HEK293 (cell line): ENCODE measurements at regions not wholly inside any gene's neighbourhood (a gene's known extent, or its start where the extent isn't known, plus 50 kb on each side); places are given as distances from the start of the nearest gene placed in this dataset.

Source experiments
- CTCF ChIA-PET: fragments of 350-600 bp; formaldehyde crosslinking; extraction: SDS; loops from one replicate; lab custom pipeline; 2021; ENCODE audit warnings: antibody characterized with exemption; lab: Yijun Ruan, JAX
- POLR2A ChIA-PET: fragments of 300-600 bp; formaldehyde crosslinking; extraction: SDS; loops from one replicate; lab custom pipeline; 2020; ENCODE audit warnings: antibody characterized with exemption, inconsistent platforms; lab: Yijun Ruan, JAX
- H3K27ac ChIP-seq: fragments of 200-500 bp; sonication (Bioruptor generic); 2 replicates; pipeline ENCODE4 v1.5.1; 2014; ENCODE audit warnings: low read depth, low read length, control low read depth, inconsistent platforms; ENCODE audit errors: extremely low read depth
- H3K36me3 ChIP-seq, 2 experiments: fragments of 200-500 bp in 1 of 2; sonication (Bioruptor generic) in 1 of 2; 1 replicate in 1 of 2; 2 replicates in 1 of 2; pipeline ENCODE4 v1.5.1; 2014 to 2017; ENCODE audit warnings: inconsistent platforms in 2 of 2, low read length in 2 of 2; ENCODE audit not compliant: control insufficient read depth in 2 of 2, insufficient read depth in 1 of 2
- H3K4me1 ChIP-seq: fragments of 200-500 bp; sonication (Bioruptor generic); 2 replicates; pipeline ENCODE4 v1.5.1; 2014; ENCODE audit warnings: mild to moderate bottlenecking, low read length, inconsistent platforms; ENCODE audit not compliant: control insufficient read depth, insufficient read depth
- H3K4me3 ChIP-seq: 2 replicates; pipeline ENCODE4 v1.5.1; 2011; ENCODE audit warnings: low read depth, mild to moderate bottlenecking, control low read depth, low read length, moderate library complexity
- H3K9me3 ChIP-seq: fragments of 200-500 bp; sonication (Bioruptor generic); 2 replicates; pipeline ENCODE4 v1.5.1; 2014; ENCODE audit warnings: low read depth, low read length, inconsistent platforms; ENCODE audit not compliant: control insufficient read depth, insufficient read depth
- HOXA7 ChIP-seq: sonication (generic); formaldehyde crosslinking; IDR thresholded peaks from 2 replicates; pipeline ENCODE4 v1.8.1; 2022; ENCODE audit warnings: missing genetic modification reagents, borderline replicate concordance
- HOXC10 ChIP-seq: sonication (generic); formaldehyde crosslinking; IDR thresholded peaks from 2 replicates; pipeline ENCODE4 v1.8.1; 2023; ENCODE audit warnings: mild to moderate bottlenecking, missing genetic modification reagents
- OVOL3 ChIP-seq: fragments of 450-650 bp; formaldehyde crosslinking; IDR thresholded peaks from 2 replicates; pipeline ENCODE4 v1.5.1; 2016; ENCODE audit warnings: missing biosample characterization, missing genetic modification characterization
- REST ChIP-seq: fragments of 450-650 bp; formaldehyde crosslinking; IDR thresholded peaks from 2 replicates; pipeline ENCODE4 v1.5.1; 2016; ENCODE audit warnings: missing biosample characterization, missing genetic modification characterization
- ZEB2 ChIP-seq: fragments of 450-650 bp; formaldehyde crosslinking; IDR thresholded peaks from 2 replicates; pipeline ENCODE4 v1.5.1; 2016; ENCODE audit warnings: missing biosample characterization, missing genetic modification characterization
- ZNF10 ChIP-seq: fragments of 450-650 bp; formaldehyde crosslinking; IDR thresholded peaks from 2 replicates; pipeline ENCODE4 v1.5.1; 2017; ENCODE audit warnings: missing biosample characterization, missing genetic modification characterization
- ZNF114 ChIP-seq: fragments of 450-650 bp; formaldehyde crosslinking; IDR thresholded peaks from 2 replicates; pipeline ENCODE4 v1.5.0; 2017; ENCODE audit warnings: missing biosample characterization, missing genetic modification characterization
- ZNF132 ChIP-seq: fragments of 450-650 bp; formaldehyde crosslinking; IDR thresholded peaks from 2 replicates; pipeline ENCODE4 v1.5.1; 2017; ENCODE audit warnings: missing biosample characterization, missing genetic modification characterization, borderline replicate concordance
- ZNF140 ChIP-seq: fragments of 450-650 bp; formaldehyde crosslinking; IDR thresholded peaks from 2 replicates; pipeline ENCODE4 v1.5.1; 2016; ENCODE audit warnings: missing biosample characterization, missing genetic modification characterization
- ZNF155 ChIP-seq: fragments of 450-650 bp; formaldehyde crosslinking; IDR thresholded peaks from 2 replicates; pipeline ENCODE4 v1.5.1; 2016; ENCODE audit warnings: missing biosample characterization, missing genetic modification characterization
- ZNF175 ChIP-seq: fragments of 450-650 bp; formaldehyde crosslinking; IDR thresholded peaks from 2 replicates; pipeline ENCODE4 v1.5.1; 2016; ENCODE audit warnings: missing biosample characterization, missing genetic modification characterization
- ZNF184 ChIP-seq: fragments of 450-650 bp; IDR thresholded peaks from 2 replicates; pipeline ENCODE4 v1.5.1; 2018; ENCODE audit warnings: missing biosample characterization, mild to moderate bottlenecking, missing genetic modification characterization
- ZNF211 ChIP-seq: fragments of 450-650 bp; formaldehyde crosslinking; IDR thresholded peaks from 2 replicates; pipeline ENCODE4 v1.5.1; 2016; ENCODE audit warnings: low read depth, missing biosample characterization, missing genetic modification characterization
- ZNF292 ChIP-seq: fragments of 450-650 bp; formaldehyde crosslinking; IDR thresholded peaks from 2 replicates; pipeline ENCODE4 v1.5.1; 2016; ENCODE audit warnings: low read depth, missing biosample characterization, missing genetic modification characterization, borderline replicate concordance
- ZNF416 ChIP-seq: fragments of 450-650 bp; formaldehyde crosslinking; IDR thresholded peaks from 2 replicates; pipeline ENCODE4 v1.5.1; 2016; ENCODE audit warnings: missing biosample characterization, missing genetic modification characterization
- ZNF555 ChIP-seq: fragments of 450-650 bp; formaldehyde crosslinking; conservative IDR thresholded peaks from 2 replicates; pipeline ENCODE4 v1.5.1; 2017; ENCODE audit warnings: missing biosample characterization, mild to moderate bottlenecking, missing genetic modification characterization, inconsistent platforms
- ZNF571 ChIP-seq: fragments of 450-650 bp; formaldehyde crosslinking; IDR thresholded peaks from 2 replicates; pipeline ENCODE4 v1.5.0; 2017; ENCODE audit warnings: missing biosample characterization, missing genetic modification characterization
- ZNF623 ChIP-seq: fragments of 450-650 bp; formaldehyde crosslinking; IDR thresholded peaks from 2 replicates; pipeline ENCODE4 v1.5.1; 2016; ENCODE audit warnings: missing biosample characterization, missing genetic modification characterization
- ZNF692 ChIP-seq: fragments of 450-650 bp; formaldehyde crosslinking; IDR thresholded peaks from 2 replicates; pipeline ENCODE4 v1.5.1; 2016; ENCODE audit warnings: missing biosample characterization, missing genetic modification characterization
- TF ChIP-seq, protein P1 (sequence below): fragments of 450-650 bp; formaldehyde crosslinking; IDR thresholded peaks from 2 replicates; pipeline ENCODE4 v1.5.1; 2016; ENCODE audit warnings: missing biosample characterization, missing genetic modification characterization
- TF ChIP-seq, protein P2 (sequence below): fragments of 450-650 bp; formaldehyde crosslinking; IDR thresholded peaks from 2 replicates; pipeline ENCODE4 v1.5.1; 2016; ENCODE audit warnings: missing biosample characterization, missing genetic modification characterization, low read depth
- TF ChIP-seq, protein P3 (sequence below): fragments of 450-650 bp; IDR thresholded peaks from 2 replicates; pipeline ENCODE4 v1.5.1; 2018; ENCODE audit warnings: missing biosample characterization, missing genetic modification characterization
- TF ChIP-seq, protein P4 (sequence below): fragments of 450-650 bp; formaldehyde crosslinking; IDR thresholded peaks from 2 replicates; pipeline ENCODE4 v1.5.1; 2016; ENCODE audit warnings: missing biosample characterization, missing genetic modification characterization
- TF ChIP-seq, protein P5 (sequence below): fragments of 450-650 bp; formaldehyde crosslinking; IDR thresholded peaks from 2 replicates; pipeline ENCODE4 v1.5.1; 2016; ENCODE audit warnings: missing biosample characterization, missing genetic modification characterization

- TF ChIP-seq, protein P1, sequence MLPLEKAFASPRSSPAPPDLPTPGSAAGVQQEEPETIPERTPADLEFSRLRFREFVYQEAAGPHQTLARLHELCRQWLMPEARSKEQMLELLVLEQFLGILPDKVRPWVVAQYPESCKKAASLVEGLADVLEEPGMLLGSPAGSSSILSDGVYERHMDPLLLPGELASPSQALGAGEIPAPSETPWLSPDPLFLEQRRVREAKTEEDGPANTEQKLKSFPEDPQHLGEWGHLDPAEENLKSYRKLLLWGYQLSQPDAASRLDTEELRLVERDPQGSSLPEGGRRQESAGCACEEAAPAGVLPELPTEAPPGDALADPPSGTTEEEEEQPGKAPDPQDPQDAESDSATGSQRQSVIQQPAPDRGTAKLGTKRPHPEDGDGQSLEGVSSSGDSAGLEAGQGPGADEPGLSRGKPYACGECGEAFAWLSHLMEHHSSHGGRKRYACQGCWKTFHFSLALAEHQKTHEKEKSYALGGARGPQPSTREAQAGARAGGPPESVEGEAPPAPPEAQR (tag by site-specific recombination): no peak
- TF ChIP-seq ZNF623 (no peak), ZNF555 (no peak), ZNF10 (tag by site-specific recombination) (no peak), ZNF571 (tag by site-specific recombination) (no peak), ZNF132 (tag by site-specific recombination) (no peak)
- TF ChIP-seq, protein P2, sequence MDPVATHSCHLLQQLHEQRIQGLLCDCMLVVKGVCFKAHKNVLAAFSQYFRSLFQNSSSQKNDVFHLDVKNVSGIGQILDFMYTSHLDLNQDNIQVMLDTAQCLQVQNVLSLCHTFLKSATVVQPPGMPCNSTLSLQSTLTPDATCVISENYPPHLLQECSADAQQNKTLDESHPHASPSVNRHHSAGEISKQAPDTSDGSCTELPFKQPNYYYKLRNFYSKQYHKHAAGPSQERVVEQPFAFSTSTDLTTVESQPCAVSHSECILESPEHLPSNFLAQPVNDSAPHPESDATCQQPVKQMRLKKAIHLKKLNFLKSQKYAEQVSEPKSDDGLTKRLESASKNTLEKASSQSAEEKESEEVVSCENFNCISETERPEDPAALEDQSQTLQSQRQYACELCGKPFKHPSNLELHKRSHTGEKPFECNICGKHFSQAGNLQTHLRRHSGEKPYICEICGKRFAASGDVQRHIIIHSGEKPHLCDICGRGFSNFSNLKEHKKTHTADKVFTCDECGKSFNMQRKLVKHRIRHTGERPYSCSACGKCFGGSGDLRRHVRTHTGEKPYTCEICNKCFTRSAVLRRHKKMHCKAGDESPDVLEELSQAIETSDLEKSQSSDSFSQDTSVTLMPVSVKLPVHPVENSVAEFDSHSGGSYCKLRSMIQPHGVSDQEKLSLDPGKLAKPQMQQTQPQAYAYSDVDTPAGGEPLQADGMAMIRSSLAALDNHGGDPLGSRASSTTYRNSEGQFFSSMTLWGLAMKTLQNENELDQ (tag by site-specific recombination): no peak
Measured at GRCh38 chr9:1941989-1942388, 73.2 kb upstream of the SMARCA2 start (continued).

GRCh38 chr9:1946526-1947283 is 68.4 kb upstream of the SMARCA2 start:
- POLR2A ChIA-PET: no interaction called here

DNA sequence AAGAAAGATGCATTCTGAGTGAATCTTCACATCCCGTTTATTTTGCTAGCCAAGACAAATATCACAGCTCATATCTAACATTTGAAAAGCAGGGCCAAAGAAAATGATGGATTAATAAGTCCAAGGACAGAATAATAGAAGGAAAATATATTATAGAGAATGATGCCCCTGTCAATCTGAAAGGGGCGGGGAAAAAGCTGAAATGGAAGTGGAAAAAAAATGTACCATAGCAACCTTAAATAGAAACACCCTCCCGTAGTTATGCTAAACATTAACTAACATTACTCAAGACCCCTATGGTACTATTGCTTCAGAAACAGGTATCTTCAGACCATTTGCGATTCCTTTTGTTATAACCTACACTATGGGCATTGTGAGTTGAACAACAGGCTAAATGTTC is 67.7 kb upstream of the SMARCA2 start:
- no peak overlapping the region for H3K27ac ChIP-seq
- H3K4me3 ChIP-seq: no peak overlapping the region
- no peaks in the 10 kb centered on the region for H3K36me3 ChIP-seq
- H3K9me3 ChIP-seq: no peaks in the 10 kb centered on the region
- CTCF ChIA-PET: interaction anchor here (0.5 to 1.8 kb wide), 2 partner anchors 120 to 182 kb away, joined by 3 to 4 read pairs; no protein-coding TSS in a partner anchor
- no peaks in the 10 kb centered on the region for H3K4me1 ChIP-seq
- POLR2A ChIA-PET: no interaction called here
- TF ChIP-seq ZNF184 (tag by site-specific recombination): no peak
- no peak for TF ChIP-seq ZNF692 (tag by site-specific recombination)
- TF ChIP-seq REST (tag by site-specific recombination): no peak
- TF ChIP-seq OVOL3 (tag by site-specific recombination): no peak
- no peak for TF ChIP-seq HOXC10 (CRISPR knock-in tag)
- TF ChIP-seq, protein P3, sequence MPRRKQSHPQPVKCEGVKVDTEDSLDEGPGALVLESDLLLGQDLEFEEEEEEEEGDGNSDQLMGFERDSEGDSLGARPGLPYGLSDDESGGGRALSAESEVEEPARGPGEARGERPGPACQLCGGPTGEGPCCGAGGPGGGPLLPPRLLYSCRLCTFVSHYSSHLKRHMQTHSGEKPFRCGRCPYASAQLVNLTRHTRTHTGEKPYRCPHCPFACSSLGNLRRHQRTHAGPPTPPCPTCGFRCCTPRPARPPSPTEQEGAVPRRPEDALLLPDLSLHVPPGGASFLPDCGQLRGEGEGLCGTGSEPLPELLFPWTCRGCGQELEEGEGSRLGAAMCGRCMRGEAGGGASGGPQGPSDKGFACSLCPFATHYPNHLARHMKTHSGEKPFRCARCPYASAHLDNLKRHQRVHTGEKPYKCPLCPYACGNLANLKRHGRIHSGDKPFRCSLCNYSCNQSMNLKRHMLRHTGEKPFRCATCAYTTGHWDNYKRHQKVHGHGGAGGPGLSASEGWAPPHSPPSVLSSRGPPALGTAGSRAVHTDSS: no peak
- TF ChIP-seq ZNF114 (tag by site-specific recombination): no peak
- TF ChIP-seq ZNF155 (tag by site-specific recombination): no peak

More at GRCh38 chr9:1946526-1947283, 68.4 kb upstream of the SMARCA2 start:
- no peak overlapping the region for H3K27ac ChIP-seq
- H3K4me3 ChIP-seq: no peak overlapping the region
- CTCF ChIA-PET: interaction anchor here (0.5 to 1.8 kb wide), 2 partner anchors 120 to 181 kb away, joined by 3 to 4 read pairs; no protein-coding TSS in a partner anchor
- H3K36me3 ChIP-seq: no peaks in the 10 kb centered on the region
- H3K4me1 ChIP-seq: no peaks in the 10 kb centered on the region
- H3K9me3 ChIP-seq: no peaks in the 10 kb centered on the region
- TF ChIP-seq ZNF175 (tag by site-specific recombination) (no peak), ZNF292 (no peak), ZNF140 (no peak), ZNF211 (tag by site-specific recombination) (no peak), ZNF416 (no peak), ZEB2 (no peak), HOXA7 (no peak)
- TF ChIP-seq, protein P4, sequence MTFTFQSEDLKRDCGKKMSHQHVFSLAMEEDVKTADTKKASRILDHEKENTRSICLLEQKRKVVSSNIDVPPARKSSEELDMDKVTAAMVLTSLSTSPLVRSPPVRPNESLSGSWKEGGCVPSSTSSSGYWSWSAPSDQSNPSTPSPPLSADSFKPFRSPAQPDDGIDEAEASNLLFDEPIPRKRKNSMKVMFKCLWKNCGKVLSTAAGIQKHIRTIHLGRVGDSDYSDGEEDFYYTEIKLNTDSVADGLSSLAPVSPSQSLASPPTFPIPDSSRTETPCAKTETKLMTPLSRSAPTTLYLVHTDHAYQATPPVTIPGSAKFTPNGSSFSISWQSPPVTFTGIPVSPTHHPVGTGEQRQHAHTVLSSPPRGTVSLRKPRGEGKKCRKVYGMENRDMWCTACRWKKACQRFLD (tag by site-specific recombination): no peak
- TF ChIP-seq, protein P5, sequence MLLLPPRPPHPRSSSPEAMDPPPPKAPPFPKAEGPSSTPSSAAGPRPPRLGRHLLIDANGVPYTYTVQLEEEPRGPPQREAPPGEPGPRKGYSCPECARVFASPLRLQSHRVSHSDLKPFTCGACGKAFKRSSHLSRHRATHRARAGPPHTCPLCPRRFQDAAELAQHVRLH (tag by site-specific recombination): no peak
